ENCODE measurements at regions not wholly inside any gene's neighbourhood (a gene's known extent, or its start where the extent isn't known, plus 50 kb on each side); places are given as distances from the start of the nearest gene placed in this dataset.

DNA sequence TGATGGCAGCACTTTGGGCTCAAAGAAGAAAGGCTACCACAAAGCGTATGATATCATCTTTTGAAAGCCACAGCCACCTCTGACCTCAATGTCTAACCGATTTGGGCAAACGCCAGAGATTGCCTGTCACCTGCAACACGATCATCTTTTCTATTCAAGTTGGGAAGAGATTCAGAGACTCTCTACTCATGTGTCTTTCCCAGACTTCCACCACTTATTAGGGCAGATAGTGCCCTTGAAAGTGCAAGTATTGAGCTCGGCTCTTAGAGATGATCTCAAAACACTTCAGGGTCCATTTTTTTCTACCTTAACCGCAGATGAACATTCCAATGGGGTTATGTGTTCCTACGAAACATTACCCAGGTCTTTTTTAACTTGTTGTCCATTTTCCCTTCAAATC, 213.7 kb downstream of the DRD1 start:
- H3K27ac ChIP-seq: no peak overlapping the region
- H3K36me3 ChIP-seq: no peaks in the 10 kb centered on the region
- peaks cover 0 to 11% (median 0%) of the 10 kb centered on the region in 9 donors for H3K27me3 ChIP-seq
- TF ChIP-seq POLR2A (IDR thresholded peaks at IDR 0.05) (no peak), CTCF (IDR thresholded peaks at IDR 0.05) (no peak)
- H3K4me3 ChIP-seq: no peak overlapping the region
- no peak for ATAC-seq
- H3K9me3 ChIP-seq: no peaks in the 10 kb centered on the region
- peaks cover 0 to 10% (median 0%) of the 10 kb centered on the region in 12 donors for H3K4me1 ChIP-seq
- 68 to 78% (median 71%) methylated on average over 7 of the region's 7 CpGs for WGBS, 4 donors
- no peak for DNase-seq
- intact Hi-C loops (cut with DNase I): no loop called here

DNA sequence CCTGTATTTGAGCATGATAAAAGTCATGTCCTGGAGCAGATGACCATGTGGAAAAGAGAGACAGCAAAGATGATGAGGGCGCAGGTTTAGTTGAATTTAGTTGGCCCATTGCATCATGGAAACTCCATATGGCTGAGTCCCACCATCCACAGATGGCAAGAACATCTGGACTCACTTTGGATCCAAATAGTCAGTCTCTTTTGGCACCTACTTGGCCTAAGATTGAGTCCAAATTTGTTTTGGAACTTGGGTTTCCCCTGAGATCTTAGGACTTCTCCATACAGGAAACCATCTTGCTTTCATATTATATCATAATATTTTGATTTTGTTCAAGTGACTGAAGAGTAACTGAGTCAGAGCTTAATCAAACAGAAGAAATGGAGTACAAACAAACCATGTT, 217.5 kb downstream of the DRD1 start:
- Histone ChIP-seq H3K36me3 (no peaks in the 10 kb centered on the region), H3K27ac (no peak overlapping the region), H3K4me1 (peaks cover 0 to 10% (median 0%) of the 10 kb centered on the region in 12 donors), H3K9me3 (no peaks in the 10 kb centered on the region), H3K27me3 (peaks cover 0 to 9% (median 0%) of the 10 kb centered on the region in 9 donors), H3K4me3 (no peak overlapping the region)
- no peak for DNase-seq
- TF ChIP-seq POLR2A (IDR thresholded peaks at IDR 0.05) (no peak), CTCF (IDR thresholded peaks at IDR 0.05) (no peak)
- intact Hi-C loops (cut with DNase I): no loop called here
- 64 to 86% (median 72%) methylated on average over 1 of the region's 1 CpG for WGBS, 4 donors
- ATAC-seq: no peak

DNA sequence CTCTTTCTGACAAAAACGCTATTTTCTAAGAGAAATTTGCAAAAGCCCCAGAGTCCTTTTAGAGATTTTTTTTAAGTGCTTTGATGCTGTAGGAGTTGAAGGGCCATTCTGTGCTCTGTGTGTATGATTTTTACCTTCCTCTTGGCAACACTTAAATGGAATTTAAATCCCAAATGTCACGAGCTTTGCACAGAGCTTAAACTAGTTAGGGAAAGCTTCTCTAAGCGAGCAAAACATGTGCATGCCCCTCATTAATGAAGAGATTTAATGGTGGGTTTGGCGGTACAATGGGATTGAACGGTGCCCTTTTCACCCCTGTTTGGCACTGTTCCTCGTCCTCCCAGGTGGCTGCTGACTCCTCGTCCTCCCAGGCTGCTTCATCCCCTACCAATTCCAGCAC, 220.7 kb downstream of the DRD1 start:
- Histone ChIP-seq H3K27ac (no peak overlapping the region), H3K27me3 (peaks cover 0 to 9% (median 0%) of the 10 kb centered on the region in 9 donors), H3K36me3 (no peaks in the 10 kb centered on the region), H3K9me3 (no peaks in the 10 kb centered on the region), H3K4me1 (peaks cover 0 to 10% (median 0%) of the 10 kb centered on the region in 12 donors), H3K4me3 (no peak overlapping the region)
- intact Hi-C loops (cut with DNase I): no loop called here
- 58 to 67% (median 63%) methylated on average over 7 of the region's 7 CpGs for WGBS, 4 donors
- no peak for TF ChIP-seq CTCF (IDR thresholded peaks at IDR 0.05)
- no peak for TF ChIP-seq POLR2A (IDR thresholded peaks at IDR 0.05)
- DNase-seq (no peak), ATAC-seq (no peak)

GRCh38 chr5:175222621-175223020, 221.4 kb downstream of the DRD1 start:
- intact Hi-C loops (cut with DNase I): no loop called here
- Histone ChIP-seq H3K4me3 (no peak overlapping the region), H3K9me3 (no peaks in the 10 kb centered on the region), H3K27me3 (peaks cover 0 to 9% (median 0%) of the 10 kb centered on the region in 9 donors), H3K4me1 (peaks cover 0 to 10% (median 0%) of the 10 kb centered on the region in 12 donors), H3K27ac (no peak overlapping the region), H3K36me3 (no peaks in the 10 kb centered on the region)
- no peak for DNase-seq
- ATAC-seq: no peak
- WGBS, 4 donors: 76 to 88% (median 81%) methylated on average over 2 of the region's 2 CpGs
- TF ChIP-seq CTCF (IDR thresholded peaks at IDR 0.05) (no peak), POLR2A (IDR thresholded peaks at IDR 0.05) (no peak)

All from heart left ventricle (tissue), 16 donors.